ENCODE measurements at regions not wholly inside any gene's neighbourhood (a gene's known extent, or its start where the extent isn't known, plus 50 kb on each side); places are given as distances from the start of the nearest gene placed in this dataset.

- no peak for DNase-seq
These were observed 348.5 kb upstream of the UMPS start for GRCh38 chr3:124381575-124382333.

GRCh38 chr3:124383051-124383450, 347.2 kb upstream of the UMPS start:
- DNase-seq, result no peak

- DNase-seq, result no peak
These were observed 346.3 kb upstream of the UMPS start for GRCh38 chr3:124383846-124384466.

GRCh38 chr3:124384527-124384926, 345.7 kb upstream of the UMPS start:
- DNase-seq, result no peak

- no peak for DNase-seq
These were observed 344.3 kb upstream of the UMPS start for GRCh38 chr3:124385996-124386395.

- DNase-seq, result no peak
These were observed 343.2 kb upstream of the UMPS start for GRCh38 chr3:124386996-124387595.

GRCh38 chr3:124391774-124392173, 338.5 kb upstream of the UMPS start:
- DNase-seq, result no peak

- no peak for DNase-seq
These were observed 336.9 kb upstream of the UMPS start for GRCh38 chr3:124393340-124393739.

GRCh38 chr3:124395162-124395561, 335.1 kb upstream of the UMPS start:
- no peak for DNase-seq

- DNase-seq, result no peak
These were observed 334.5 kb upstream of the UMPS start for GRCh38 chr3:124395584-124396338.

- no peak for DNase-seq
These were observed 333.8 kb upstream of the UMPS start for GRCh38 chr3:124396339-124396950.

GRCh38 chr3:124397088-124397487, 333.2 kb upstream of the UMPS start:
- DNase-seq, result no peak

- DNase-seq, result no peak
These were observed 331.7 kb upstream of the UMPS start for GRCh38 chr3:124398594-124398993.

GRCh38 chr3:124401843-124402242, 328.4 kb upstream of the UMPS start:
- no peak for DNase-seq

GRCh38 chr3:124402791-124403190, 327.5 kb upstream of the UMPS start:
- DNase-seq, result no peak

- no peak for DNase-seq
These were observed 325.6 kb upstream of the UMPS start for GRCh38 chr3:124404621-124405020.

- no peak for DNase-seq
These were observed 323.0 kb upstream of the UMPS start for GRCh38 chr3:124407260-124407659.

- DNase-seq, result no peak
These were observed 320.5 kb upstream of the UMPS start for GRCh38 chr3:124409650-124410275.

- DNase-seq, result no peak
These were observed 319.8 kb upstream of the UMPS start for GRCh38 chr3:124410471-124410870.

GRCh38 chr3:124411728-124412127, 318.5 kb upstream of the UMPS start:
- no peak for DNase-seq

GRCh38 chr3:124412644-124413043, 317.6 kb upstream of the UMPS start:
- DNase-seq, result no peak

GRCh38 chr3:124413393-124413792, 316.9 kb upstream of the UMPS start:
- DNase-seq, result no peak
